Stimulated activated CD8-positive, alpha-beta memory T cell treated with anti-CD3 and anti-CD28 coated beads, Interleukin-15, amount 100 ng/mL, for 48 hours (primary cell): ENCODE measurements at regions not wholly inside any gene's neighbourhood (a gene's known extent, or its start where the extent isn't known, plus 50 kb on each side); places are given as distances from the start of the nearest gene placed in this dataset.
"Not testable (repeated sequence)": the region's sequence is repeated elsewhere in the genome, so short reads cannot be mapped to it uniquely, and the experiment has no call there.

Experiments
- DNase-seq, 2 donors: peaks; one replicate each; pipeline ENCODE4 v3.0.0-alpha.2; 2020; ENCODE audit warnings: low read depth in 2 of 2

DNA sequence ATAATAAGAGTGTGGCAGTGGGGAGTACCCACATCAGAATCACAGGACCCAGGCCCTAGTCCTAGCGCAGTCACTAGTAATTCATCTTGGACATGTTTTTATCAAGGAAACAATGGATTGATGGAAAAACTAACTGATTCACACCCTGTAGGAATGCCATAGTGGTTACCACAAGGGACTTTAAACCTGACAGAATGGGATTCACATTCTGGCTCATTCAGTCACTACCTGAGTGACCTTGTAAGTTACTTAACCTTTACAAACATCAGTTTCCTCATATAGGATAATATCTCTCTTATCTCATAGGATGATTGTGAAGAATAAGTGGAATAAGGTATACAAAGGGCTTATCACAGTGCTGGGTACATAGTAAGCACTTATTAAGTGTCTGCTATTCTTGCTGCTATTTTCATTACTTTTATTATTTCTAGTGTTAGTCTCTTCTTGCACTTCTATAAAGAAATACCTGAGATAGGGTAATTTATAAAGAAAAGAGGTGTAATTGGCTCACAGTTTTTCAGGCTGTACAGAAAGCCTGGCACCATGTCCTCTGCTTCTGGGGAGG is 247.5 kb upstream of the KLF3 start:
- no peak for DNase-seq

GRCh38 chr4:38420254-38420653 is 243.7 kb upstream of the KLF3 start:
- not testable (repeated sequence) for DNase-seq

- no peak for DNase-seq
Observed at GRCh38 chr4:38422850-38423249, 241.1 kb upstream of the KLF3 start.

DNA sequence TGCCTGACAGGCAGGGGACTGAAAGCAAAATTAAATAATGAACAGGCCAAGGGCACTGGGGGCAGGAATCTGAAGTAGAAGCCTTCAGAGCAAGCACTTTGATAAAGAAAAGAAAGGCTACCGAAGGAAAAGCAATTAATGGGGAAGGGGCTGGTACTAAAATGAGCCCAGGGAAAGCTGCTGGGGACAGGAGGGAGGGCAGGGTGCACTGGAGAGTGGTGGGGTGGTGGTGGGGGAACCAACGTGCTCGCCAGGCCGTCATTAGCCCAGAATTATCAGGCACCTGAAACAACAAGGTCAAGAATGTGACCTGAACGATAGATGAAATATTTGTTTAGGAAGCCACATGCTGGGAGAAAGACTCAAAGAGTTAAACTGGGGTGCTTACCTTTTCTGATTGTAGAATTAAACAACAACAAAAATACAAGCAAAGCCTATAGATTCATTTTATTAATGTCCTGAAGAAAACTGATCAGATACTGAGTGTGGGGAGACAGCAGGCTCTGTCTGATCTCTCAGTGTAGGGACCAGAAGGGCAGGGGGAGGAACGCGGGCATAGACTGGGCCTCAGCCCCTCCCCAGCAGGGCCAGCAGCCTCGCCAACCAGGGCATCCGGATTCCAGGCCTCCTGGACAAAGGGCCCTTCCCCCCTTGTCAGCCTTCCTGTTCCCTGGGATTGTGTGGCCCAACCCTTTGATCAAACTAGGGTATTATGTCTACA is 239.7 kb upstream of the KLF3 start:
- no peak for DNase-seq

DNA sequence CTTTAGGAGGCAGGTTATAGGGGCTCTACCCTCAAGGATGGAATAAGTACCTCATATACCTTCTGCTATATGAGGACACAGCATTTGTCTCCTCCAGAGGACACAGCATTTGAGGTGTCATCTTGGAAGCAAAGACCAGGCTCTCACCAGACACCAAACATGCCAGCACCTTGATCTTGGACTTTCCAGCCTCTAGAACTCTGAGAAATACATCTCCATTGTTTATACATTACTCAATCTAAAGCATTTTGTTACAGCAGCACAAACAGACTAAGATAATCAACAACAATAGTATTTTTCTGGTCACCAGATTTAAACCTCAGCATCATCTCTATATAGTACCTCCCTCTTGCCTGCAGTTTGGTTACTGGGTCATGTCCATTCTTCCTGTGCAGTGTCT is 237.5 kb upstream of the KLF3 start:
- no peak for DNase-seq

DNA sequence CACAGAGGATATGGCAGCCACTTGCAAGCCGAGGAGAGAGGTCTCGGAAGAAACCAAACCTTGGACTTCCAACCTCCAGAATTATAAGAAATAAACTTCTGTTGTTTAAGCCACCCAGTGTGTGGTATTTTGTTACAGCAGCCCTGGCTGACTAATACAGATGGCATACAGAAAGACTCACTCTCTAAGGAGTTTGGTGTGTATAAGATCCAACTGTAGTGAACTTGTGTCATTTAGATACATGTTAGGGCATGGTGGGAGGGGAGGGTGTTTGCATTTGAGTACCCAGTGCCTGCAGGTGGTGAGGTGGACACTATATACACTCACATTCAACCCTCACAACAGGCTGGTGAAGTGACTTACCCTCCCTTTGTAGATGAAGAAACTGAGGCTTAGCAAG is 233.2 kb upstream of the KLF3 start:
- DNase-seq, result no peak

- no peak for DNase-seq
Observed at GRCh38 chr4:38442073-38442788, 221.8 kb upstream of the KLF3 start.

GRCh38 chr4:38449506-38450174 is 214.4 kb upstream of the KLF3 start:
- no peak for DNase-seq

GRCh38 chr4:38452009-38452408 is 212.0 kb upstream of the KLF3 start:
- no peak for DNase-seq

GRCh38 chr4:38452542-38452941 is 211.5 kb upstream of the KLF3 start:
- no peak for DNase-seq

- DNase-seq, result no peak
Observed at GRCh38 chr4:38453253-38453881, 210.6 kb upstream of the KLF3 start.

DNA sequence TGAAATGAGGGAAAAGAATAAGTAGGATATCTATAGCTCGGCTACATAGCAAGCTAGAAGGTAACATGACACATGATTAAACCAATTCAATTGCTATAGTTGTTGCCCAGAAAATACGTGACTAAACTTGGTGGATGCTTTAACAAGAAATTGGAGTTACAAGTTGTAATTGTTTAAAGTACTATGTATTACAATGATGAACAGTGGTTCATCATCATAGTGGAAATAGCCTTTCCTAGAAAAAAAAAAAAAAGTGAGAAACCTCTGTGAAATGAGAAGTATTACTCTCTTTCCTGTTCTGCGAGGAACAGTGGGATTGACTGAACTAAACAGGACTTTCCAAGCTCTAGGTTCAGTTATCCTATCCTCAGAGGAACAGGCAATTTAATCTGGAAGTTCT is 209.7 kb upstream of the KLF3 start:
- DNase-seq, result no peak

GRCh38 chr4:38455092-38455862 is 208.7 kb upstream of the KLF3 start:
- DNase-seq, result no peak

GRCh38 chr4:38456096-38456495 is 207.9 kb upstream of the KLF3 start:
- DNase-seq, result no peak

GRCh38 chr4:38461342-38461741 is 202.7 kb upstream of the KLF3 start:
- DNase-seq, result no peak

- no peak for DNase-seq
Observed at GRCh38 chr4:38462367-38463055, 201.5 kb upstream of the KLF3 start.

DNA sequence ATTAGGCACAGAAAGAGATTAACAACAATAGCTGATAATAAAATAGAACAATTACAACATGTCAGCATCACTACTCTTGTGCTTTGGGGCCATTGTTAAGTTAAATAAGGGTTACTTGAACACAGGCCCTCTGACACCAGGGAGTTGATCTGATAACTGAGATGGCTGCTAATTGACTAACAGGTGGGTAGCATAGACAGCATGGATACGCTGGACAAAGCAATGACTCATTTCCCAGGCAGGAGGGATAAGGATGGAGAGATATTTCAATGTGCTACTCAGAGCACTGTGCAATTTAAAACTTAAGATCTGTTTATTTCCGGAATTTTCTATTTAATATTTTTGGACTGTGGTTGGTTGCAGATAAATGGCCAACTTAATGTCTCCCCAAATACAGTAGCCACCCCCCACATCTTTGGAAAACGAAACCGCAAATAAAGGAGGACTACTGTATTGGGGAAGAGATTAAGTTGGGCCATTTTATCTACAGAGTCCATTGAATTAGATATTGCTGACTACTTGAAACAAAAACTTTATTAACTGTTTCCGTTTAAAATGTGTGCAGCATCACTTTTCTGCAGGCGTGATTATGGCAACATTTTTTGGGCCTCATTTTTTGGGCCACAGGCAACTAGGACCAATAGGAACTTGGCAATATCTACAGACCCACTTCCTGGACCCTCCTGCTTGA is 200.6 kb upstream of the KLF3 start:
- no peak for DNase-seq

DNA sequence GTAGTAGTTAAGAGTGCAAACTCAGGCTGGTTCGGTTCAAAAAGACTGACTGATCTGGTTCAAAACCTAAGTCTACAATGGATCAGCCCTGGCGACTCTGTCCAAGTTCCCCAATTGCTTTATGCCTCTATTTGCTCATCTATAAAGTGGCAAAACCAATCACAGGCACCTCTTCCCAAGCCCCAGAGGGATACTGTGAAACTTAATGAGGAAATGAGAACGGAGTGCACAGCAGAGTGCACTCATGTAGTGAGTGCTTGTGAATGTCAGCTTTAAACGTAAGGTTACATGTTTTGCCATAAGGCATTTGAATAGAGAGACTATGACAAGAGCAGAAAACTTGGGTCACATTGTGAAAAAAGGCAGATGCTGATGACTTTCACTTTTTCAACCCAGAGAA is 199.7 kb upstream of the KLF3 start:
- no peak for DNase-seq

DNA sequence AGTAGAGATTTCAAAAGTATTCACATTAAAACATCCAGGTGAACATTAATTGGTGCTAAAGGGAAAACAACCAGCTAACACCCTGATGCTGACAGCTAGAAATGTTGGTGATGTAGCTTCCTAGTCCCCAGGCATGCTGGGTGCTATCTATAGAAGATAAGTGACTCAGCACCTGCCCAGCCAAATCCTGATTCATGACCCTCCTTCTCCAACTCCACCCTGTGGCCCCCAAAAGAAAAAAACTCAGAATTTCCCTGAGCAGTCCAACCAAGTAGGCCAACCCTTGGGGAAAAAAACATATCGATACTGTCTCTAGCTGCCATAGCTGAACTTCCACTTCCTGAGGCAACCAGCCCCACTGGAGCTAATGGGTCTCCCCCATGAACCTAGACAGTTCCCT is 197.6 kb upstream of the KLF3 start:
- no peak for DNase-seq

GRCh38 chr4:38467296-38467695 is 196.7 kb upstream of the KLF3 start:
- no peak for DNase-seq
